Activated T-cell treated with anti-CD3 and anti-CD28 coated beads for 48 hours (primary cell): ENCODE measurements at regions not wholly inside any gene's neighbourhood (a gene's known extent, or its start where the extent isn't known, plus 50 kb on each side); places are given as distances from the start of the nearest gene placed in this dataset.

Experiments
- DNase-seq: peaks from one replicate; pipeline ENCODE4 v3.0.0-alpha.2; 2020; ENCODE audit warnings: low read depth

- DNase-seq = no peak
Observed at GRCh38 chr7:42351316-42351935, 114.4 kb upstream of the GLI3 start.

GRCh38 chr7:42350801-42351200 lies 113.8 kb upstream of the GLI3 start:
- DNase-seq = no peak

GRCh38 chr7:42348631-42349030 lies 111.6 kb upstream of the GLI3 start:
- DNase-seq = no peak

GRCh38 chr7:42348071-42348470 lies 111.1 kb upstream of the GLI3 start:
- DNase-seq = no peak

GRCh38 chr7:42347616-42348015 lies 110.6 kb upstream of the GLI3 start:
- DNase-seq = no peak

GRCh38 chr7:42345478-42346299 lies 108.7 kb upstream of the GLI3 start:
- no peak for DNase-seq

- no peak for DNase-seq
Observed at GRCh38 chr7:42344198-42344755, 107.3 kb upstream of the GLI3 start.

GRCh38 chr7:42342381-42342780 lies 105.4 kb upstream of the GLI3 start:
- DNase-seq = no peak

- no peak for DNase-seq
Observed at GRCh38 chr7:42340436-42340835, 103.4 kb upstream of the GLI3 start.

- no peak for DNase-seq
Observed at GRCh38 chr7:42338916-42339540, 102.0 kb upstream of the GLI3 start.

GRCh38 chr7:42338231-42338915 lies 101.4 kb upstream of the GLI3 start:
- no peak for DNase-seq

GRCh38 chr7:42337225-42337905 lies 100.4 kb upstream of the GLI3 start:
- DNase-seq = no peak

- DNase-seq = no peak
Observed at GRCh38 chr7:42332605-42333222, 95.7 kb upstream of the GLI3 start.

- DNase-seq = no peak
Observed at GRCh38 chr7:42319631-42320030, 82.6 kb upstream of the GLI3 start.

- no peak for DNase-seq
Observed at GRCh38 chr7:42315631-42316030, 78.6 kb upstream of the GLI3 start.

- no peak for DNase-seq
Observed at GRCh38 chr7:42315103-42315502, 78.1 kb upstream of the GLI3 start.

- DNase-seq = no peak
Observed at GRCh38 chr7:42314696-42315095, 77.7 kb upstream of the GLI3 start.

GRCh38 chr7:42311195-42311594 lies 74.2 kb upstream of the GLI3 start:
- DNase-seq = no peak

GRCh38 chr7:42292991-42293521 lies 56.0 kb upstream of the GLI3 start:
- DNase-seq = no peak

- DNase-seq = no peak
Observed at GRCh38 chr7:42289473-42289872, 52.5 kb upstream of the GLI3 start.
